Activated CD4-positive, alpha-beta T cell treated with anti-CD3 and anti-CD28 coated beads, Interleukin-2, amount 50 U/mL, for 24 hours (primary cell): ENCODE measurements at regions not wholly inside any gene's neighbourhood (a gene's known extent, or its start where the extent isn't known, plus 50 kb on each side); places are given as distances from the start of the nearest gene placed in this dataset.
"Not testable (repeated sequence)": the region's sequence is repeated elsewhere in the genome, so short reads cannot be mapped to it uniquely, and the experiment has no call there.

Experiments used
- DNase-seq, 2 donors: peaks; one replicate each; pipeline ENCODE4 v3.0.0-alpha.2; 2020; ENCODE audit warnings: low read depth in 1 of 2, low spot score in 1 of 2

GRCh38 chr16:32847379-32847778 lies 171.4 kb upstream of the TP53TG3 start:
- not testable (repeated sequence) for DNase-seq

- not testable (repeated sequence) for DNase-seq
These were observed 169.6 kb upstream of the TP53TG3 start for GRCh38 chr16:32845572-32845971.

DNA sequence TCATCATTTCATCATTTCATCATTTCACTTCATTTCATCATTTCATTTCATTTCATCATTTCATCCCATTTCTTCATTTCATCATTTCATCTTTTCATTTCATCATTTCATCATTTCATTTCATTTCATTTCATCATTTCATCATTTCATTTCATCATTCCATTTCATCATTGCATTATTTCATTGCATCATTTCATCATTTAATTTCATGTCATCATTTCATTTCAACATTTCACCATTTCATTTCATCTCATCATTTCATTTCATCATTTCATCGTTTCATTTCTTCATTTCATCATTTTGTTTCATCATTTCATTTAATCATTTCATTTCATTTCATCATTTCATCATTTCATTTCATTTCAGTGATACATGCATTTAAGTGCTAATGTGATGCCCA lies 166.9 kb upstream of the TP53TG3 start:
- not testable (repeated sequence) for DNase-seq

DNA sequence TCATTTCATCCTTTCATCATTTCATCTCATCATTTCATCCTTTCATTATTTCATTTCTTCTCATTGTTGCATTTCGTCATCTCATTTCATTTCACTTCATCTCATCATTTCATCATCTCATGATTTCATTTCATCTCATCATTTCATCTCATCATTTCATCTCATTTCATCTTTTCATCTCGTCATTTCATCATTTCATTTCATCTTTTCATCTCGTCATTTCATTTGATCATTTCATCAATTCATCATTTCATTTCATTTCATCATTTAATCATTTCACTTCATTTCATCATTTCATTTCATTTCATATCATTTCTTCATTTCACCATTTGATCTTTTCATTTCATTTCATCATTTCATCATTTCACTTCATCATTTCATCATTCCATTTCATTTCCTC lies 131.3 kb upstream of the TP53TG3 start:
- DNase-seq = not testable (repeated sequence)

- DNase-seq = not testable (repeated sequence)
These were observed 129.7 kb upstream of the TP53TG3 start for GRCh38 chr16:32805639-32806038.
